Stimulated activated CD4-positive, alpha-beta T cell treated with anti-CD3 and anti-CD28 coated beads, Interleukin-15, amount 100 ng/mL, for 24 hours (primary cell): ENCODE measurements at regions not wholly inside any gene's neighbourhood (a gene's known extent, or its start where the extent isn't known, plus 50 kb on each side); places are given as distances from the start of the nearest gene placed in this dataset.
"Not testable (repeated sequence)": the region's sequence is repeated elsewhere in the genome, so short reads cannot be mapped to it uniquely, and the experiment has no call there.

Source experiments
- DNase-seq: peaks from one replicate; pipeline ENCODE4 v3.0.0-alpha.2; 2020

DNA sequence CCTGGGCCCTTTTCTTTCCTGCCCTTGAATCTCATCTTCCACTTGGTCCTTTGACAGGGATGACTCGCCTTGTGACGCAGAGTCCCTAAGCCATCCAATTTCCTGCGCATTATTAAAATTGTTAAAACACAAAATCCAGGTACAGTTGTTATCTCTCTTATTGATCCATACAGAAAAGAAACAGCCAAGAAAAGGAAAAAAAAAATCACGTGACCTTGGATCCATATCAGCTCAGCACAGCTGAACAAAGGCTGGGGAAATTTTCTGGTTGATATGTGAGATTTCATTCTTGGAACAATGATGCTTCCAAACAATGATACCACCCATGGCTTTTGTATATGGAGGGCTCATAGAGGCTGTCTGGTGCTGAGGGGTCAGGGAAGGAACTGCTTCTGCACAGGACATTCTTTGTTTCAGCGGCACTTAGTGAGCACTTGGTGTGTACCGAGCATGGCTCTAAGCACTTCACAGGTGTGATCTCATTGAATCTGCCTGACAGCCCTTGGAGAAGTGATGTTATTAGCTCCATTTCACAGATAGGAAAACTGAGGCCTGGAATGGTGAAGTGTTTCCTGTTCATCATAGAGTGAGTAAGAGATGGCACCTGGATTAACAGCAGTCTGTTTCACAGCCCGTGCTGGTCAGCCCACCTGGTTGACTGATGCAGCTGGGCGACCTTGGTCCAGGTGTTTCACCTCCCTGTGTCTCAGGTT, 155.0 kb upstream of the SULF2 start:
- no peak for DNase-seq

DNA sequence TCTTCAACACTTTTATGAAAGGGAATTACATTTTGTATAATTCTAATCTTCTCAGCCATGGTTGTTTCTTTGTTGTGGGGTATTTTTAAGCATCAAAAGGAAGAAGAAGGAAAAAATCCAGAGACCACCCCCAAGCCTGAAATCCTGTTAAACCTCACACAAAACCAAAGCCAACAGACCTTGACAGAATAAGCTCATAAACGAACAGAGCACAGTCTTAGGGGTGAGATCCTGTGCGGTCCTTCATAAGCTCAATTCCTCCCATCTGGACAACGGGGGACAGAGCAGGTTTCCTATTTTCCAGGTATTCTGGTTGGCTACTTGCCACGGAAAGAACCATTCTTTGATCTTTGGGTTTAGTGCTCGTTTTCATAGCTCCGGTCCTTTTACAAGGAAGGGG, 151.3 kb upstream of the SULF2 start:
- no peak for DNase-seq

DNA sequence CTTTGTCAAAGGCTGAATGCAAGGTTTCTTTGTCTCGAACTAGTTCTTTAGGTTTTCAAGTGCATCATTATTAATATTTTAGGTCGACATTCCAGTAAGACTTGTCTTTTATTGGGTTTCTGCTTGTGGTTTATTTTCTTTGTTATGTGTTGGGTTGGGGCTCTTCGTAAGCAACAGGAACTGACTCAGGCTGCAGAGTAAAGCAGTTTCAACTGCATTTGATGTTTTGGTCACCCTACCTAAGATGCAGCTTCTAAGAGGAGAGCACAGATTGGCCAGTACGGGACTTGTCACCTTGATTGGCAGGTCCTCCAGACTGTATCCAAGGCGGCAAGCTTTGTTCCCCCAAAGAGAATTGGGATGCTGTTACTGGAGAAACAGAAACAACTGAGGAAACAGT, 149.5 kb upstream of the SULF2 start:
- DNase-seq, result no peak

GRCh38 chr20:47931443-47931842, 146.2 kb upstream of the SULF2 start:
- no peak for DNase-seq

DNA sequence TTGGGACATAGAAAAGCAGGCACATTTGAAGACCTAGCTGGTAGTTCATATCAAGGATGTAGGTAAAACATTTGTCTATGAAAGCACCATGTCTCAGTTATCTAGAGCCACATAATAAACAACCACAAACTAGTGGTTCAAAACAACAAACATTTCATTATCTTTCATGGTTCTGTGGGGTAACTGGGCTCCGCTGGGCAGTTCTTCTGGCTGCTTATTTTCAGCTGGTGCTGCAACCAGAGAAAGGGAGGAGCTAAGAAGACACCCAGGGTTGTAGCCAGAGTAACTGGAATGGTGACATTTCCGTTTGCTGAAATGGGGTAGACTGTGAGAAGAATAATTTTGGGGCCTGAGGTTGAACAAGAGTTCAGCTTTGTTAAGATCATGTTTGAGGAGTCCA, 145.7 kb upstream of the SULF2 start:
- no peak for DNase-seq

DNA sequence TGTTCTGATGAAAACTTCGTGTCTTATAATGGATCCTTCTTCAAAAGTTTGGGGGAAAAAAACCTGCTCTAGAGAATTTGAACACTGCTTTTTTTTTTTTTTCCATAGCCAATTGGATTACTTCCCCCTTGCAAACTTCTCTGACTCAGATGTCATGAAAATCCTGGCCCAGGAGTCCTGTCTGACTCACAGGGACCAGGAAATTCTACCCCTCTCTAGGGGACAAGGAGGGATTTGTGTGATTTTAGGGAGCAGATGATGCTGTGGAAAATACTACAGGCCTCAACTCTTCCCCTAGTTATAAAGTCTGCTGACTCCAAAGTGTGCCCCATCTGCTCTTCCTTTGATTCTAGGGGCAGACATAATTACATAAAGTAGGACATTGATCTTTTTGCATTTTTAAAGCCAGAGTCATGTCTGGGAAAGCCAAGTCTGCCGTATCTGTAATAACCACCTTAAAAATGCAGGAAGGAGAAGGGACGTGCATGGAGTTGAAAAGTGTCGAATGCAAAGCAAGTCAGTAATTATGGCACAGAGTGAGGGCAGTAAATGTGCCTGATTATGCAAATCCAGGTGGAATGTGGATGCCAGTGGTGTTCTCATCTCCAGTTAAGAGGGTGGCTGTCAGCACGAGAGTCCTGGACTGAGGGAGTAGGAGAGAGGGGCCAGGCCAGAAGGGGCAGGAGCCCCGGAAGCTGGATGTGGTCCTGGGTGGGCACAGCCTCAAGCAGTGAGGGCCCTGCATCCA, 144.3 kb upstream of the SULF2 start:
- no peak for DNase-seq

GRCh38 chr20:47927944-47928343, 142.7 kb upstream of the SULF2 start:
- DNase-seq, result no peak

- no peak for DNase-seq
Observed at GRCh38 chr20:47927385-47927851, 142.1 kb upstream of the SULF2 start.

DNA sequence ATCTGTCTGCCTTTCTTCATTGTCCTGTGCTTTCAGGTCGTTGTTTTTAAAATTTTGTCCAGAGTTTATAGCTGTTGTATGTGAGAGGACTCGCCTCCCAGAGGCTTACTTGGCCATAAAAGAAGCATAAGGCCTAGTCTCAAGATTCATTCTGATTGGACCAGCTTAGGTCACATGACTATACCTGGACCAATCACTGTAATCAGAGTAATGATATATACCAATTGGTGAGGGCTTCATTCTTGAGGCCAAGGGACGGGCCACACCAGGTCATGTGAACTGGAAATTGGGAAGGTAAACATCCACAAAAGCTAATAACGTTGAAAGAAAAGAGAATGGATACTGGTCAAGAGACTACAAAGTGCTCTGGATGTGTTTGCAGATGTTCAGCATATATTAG, 141.4 kb upstream of the SULF2 start:
- no peak for DNase-seq

GRCh38 chr20:47925593-47925992, 140.3 kb upstream of the SULF2 start:
- DNase-seq, result no peak

DNA sequence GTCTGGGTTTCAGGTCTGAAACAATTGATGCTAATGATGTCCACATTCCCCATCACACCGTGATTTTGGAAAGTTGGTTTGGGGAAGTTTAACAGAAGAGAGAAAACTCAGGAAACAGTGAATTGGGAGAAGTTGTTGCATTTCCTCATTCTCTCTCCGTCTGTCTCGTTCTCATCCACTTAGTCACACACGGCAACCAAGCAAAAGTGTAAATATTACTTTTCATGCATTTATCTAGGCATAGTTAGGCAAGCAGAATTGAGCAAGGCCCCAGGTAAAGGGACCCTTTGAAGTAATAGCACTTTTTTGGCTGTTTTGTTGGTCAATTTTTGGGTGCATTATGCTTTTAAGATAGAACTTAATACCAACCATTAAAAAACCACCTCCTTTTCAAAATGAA, 137.0 kb upstream of the SULF2 start:
- no peak for DNase-seq

GRCh38 chr20:47921829-47922228, 136.5 kb upstream of the SULF2 start:
- DNase-seq, result not testable (repeated sequence)

DNA sequence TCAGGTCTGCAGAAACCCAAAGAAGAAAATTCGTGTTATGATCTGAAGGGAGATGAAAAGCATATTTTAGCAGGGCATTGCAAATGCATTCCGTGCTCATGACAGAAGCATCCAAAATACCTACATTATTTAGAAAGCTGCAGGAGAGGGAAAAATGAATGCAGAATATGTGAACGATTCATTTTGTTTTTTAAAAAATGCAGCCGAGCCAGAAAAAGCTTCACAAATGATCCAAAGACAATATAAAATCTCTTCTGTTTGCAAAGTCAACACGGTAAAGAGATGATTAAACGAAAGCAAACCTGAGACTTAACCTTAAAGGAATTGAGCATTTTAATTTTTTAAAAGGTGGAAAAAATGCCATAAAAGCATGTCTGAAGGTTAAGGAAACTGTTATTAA, 136.1 kb upstream of the SULF2 start:
- DNase-seq, result no peak

GRCh38 chr20:47917549-47918070, 132.3 kb upstream of the SULF2 start:
- DNase-seq, result no peak

GRCh38 chr20:47915495-47915894, 130.2 kb upstream of the SULF2 start:
- no peak for DNase-seq

GRCh38 chr20:47914792-47915191, 129.5 kb upstream of the SULF2 start:
- DNase-seq, result no peak

DNA sequence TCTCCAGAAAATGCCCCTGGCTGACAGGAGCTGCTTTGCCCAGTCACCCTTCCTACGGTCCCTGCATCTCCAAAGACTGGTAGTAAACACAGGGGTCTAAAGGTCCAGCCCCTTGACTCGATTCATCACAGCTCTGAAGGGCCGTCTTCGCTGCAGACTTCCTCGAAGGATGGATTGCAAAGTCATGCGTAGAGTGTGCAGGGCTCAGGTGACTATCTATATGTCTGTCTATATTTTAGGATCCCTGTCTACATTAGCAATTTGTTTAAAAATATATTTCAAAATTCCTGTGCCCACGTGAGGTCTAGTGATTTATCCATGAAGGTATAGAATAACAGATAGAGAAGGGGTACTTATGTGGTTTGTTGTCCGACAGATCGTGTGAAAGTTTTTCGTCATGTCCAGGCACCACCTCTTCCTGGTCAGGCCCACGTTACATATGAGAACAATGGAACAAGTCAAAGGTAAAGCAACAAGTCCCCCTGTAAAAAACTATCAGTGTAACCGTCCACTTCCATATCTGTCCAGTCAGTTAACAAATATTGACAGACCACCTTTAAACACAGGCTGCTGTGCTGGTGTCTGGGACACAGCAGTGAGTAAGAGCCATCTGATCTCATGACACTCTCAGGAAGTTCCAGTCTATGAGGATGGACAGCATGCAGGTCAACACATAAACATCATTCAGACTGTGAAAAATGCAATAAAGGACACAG, 127.7 kb upstream of the SULF2 start:
- not testable (repeated sequence) for DNase-seq

DNA sequence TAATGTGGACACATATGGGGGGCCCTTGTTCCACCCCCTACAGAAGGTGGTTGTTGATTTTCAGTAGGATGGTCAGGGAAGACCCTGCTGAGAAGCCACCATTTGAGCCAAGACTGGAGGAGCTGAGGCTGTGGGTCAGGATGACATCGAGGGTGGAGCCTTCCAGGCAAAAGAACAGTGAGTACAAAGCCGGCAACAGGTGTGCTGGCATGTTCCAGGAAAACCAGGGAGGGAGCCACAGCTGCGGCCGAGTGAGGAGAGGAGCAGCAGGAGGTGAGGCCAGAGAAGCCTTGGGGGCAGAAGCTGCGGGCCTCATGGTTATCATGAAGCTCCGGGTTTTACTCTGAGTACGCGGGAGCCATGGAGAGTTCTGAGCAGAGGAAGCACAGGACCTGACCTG, 126.9 kb upstream of the SULF2 start:
- DNase-seq, result not testable (repeated sequence)

DNA sequence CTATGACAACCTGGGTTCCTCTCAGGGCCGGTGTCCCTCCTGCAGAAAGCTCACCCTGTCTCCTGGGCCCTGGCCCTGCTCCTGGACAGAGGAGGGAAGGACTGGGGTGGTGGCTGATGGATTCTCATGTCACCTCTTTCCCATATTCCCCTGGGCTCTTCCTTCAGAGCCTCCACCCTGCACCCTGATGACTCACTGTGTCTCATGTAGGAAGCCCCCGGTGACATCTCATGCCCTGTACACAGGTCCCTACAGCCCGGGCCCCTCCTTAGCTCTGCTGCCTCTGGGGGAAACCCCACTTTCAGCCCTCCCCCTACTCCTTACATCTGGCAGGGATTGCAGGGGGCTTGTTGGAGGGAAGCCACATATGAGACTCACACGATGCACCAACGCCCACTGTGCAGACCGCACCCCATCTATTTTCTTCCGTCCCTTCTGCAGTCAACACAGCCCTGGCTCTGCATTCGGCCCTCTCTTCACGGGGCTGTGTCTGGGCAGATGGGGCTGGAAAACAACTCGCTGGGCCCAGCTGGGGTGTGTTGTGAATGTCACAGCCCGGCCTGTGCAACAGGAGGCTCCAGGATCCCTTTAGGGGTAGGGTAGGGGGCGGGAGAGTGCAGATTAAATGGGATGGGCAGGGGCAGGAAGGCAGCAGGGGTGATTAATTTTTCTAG, 124.6 kb upstream of the SULF2 start:
- DNase-seq, result not testable (repeated sequence)

GRCh38 chr20:47908361-47909035, 123.2 kb upstream of the SULF2 start:
- DNase-seq, result not testable (repeated sequence)

- not testable (repeated sequence) for DNase-seq
Observed at GRCh38 chr20:47907951-47908350, 122.7 kb upstream of the SULF2 start.

GRCh38 chr20:47907031-47907675, 121.9 kb upstream of the SULF2 start:
- no peak for DNase-seq
